Upper lobe of left lung (tissue), 4 donors: ENCODE measurements at regions not wholly inside any gene's neighbourhood (a gene's known extent, or its start where the extent isn't known, plus 50 kb on each side); places are given as distances from the start of the nearest gene placed in this dataset.

ENCODE experiments used
- POLR2A ChIP-seq, 4 donors: fragments of 450-650 bp; IDR thresholded peaks; one replicate each; pipeline ENCODE4 v1.5.1; 2016 to 2017; ENCODE audit warnings: antibody characterized with exemption in 4 of 4, mild to moderate bottlenecking in 2 of 4
- TF ChIP-seq, protein P1 (sequence below), 6 experiments: fragments of 450-650 bp in 4 of 6; fragments of 200-600 bp in 2 of 6; sonication (generic) in 2 of 6; IDR thresholded peaks; one replicate each; pipeline ENCODE4 v1.5.1; 2016 to 2019; ENCODE audit warnings: antibody characterized with exemption in 6 of 6

DNA sequence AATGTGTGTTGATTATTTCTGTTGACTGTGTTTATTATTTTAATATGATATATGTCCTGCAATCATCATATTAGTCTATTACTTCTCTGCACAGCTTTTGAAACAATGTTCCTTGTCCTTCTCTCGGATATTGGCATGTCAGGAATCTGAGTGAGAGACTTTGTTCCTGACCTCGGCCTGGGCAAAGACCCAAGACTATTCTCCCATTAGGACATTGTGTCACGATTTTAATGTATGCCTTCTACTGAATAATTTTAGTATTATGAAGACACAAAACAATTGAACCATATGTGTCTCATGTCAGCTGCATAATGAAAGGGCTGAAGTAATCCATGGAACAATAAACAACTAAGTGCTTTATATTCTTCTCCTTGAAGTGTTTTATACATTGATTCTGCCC is 580.8 kb upstream of the TENM3 start:
- TF ChIP-seq, protein P1, sequence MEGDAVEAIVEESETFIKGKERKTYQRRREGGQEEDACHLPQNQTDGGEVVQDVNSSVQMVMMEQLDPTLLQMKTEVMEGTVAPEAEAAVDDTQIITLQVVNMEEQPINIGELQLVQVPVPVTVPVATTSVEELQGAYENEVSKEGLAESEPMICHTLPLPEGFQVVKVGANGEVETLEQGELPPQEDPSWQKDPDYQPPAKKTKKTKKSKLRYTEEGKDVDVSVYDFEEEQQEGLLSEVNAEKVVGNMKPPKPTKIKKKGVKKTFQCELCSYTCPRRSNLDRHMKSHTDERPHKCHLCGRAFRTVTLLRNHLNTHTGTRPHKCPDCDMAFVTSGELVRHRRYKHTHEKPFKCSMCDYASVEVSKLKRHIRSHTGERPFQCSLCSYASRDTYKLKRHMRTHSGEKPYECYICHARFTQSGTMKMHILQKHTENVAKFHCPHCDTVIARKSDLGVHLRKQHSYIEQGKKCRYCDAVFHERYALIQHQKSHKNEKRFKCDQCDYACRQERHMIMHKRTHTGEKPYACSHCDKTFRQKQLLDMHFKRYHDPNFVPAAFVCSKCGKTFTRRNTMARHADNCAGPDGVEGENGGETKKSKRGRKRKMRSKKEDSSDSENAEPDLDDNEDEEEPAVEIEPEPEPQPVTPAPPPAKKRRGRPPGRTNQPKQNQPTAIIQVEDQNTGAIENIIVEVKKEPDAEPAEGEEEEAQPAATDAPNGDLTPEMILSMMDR (IDR thresholded peaks at IDR 0.05): no peak
- TF ChIP-seq POLR2A (IDR thresholded peaks at IDR 0.05): no peak
